ENCODE measurements at regions not wholly inside any gene's neighbourhood (a gene's known extent, or its start where the extent isn't known, plus 50 kb on each side); places are given as distances from the start of the nearest gene placed in this dataset.
"Not testable (repeated sequence)": the region's sequence is repeated elsewhere in the genome, so short reads cannot be mapped to it uniquely, and the experiment has no call there.

- H3K9me3 Mint-ChIP-seq: no peaks in the 10 kb centered on the region
- H3K27ac Mint-ChIP-seq: no peak overlapping the region
- no peaks in the 10 kb centered on the region for H3K4me1 Mint-ChIP-seq (ENCODE audit: low read depth)
- H3K27me3 Mint-ChIP-seq: no peaks in the 10 kb centered on the region
- no peak overlapping the region for H3K4me3 Mint-ChIP-seq
- no peaks in the 10 kb centered on the region for H3K36me3 Mint-ChIP-seq (ENCODE audit: low read depth)
These were observed 444.2 kb downstream of the ACTL7B start for GRCh38 chr9:108411632-108412031.

DNA sequence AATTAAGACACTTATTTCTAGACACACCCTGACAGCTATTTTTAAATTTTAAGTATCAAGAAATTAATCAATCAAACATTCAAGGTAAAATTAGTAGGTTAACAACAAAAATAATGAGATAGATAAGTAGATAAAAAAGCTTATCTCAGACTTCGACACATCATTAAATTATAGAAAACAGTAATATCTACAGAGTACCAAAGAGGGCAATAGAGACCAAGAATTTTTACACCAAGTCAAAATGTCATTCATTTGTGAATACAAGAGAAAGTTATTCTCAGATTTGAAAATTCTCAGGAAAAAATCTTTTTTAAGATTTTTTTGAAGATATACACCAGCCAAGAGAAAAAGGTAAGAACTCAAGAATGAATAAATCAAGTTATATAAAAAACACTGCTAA is 445.6 kb downstream of the ACTL7B start:
- H3K4me3 Mint-ChIP-seq: no peak overlapping the region
- H3K27me3 Mint-ChIP-seq: no peaks in the 10 kb centered on the region
- no peaks in the 10 kb centered on the region for H3K9me3 Mint-ChIP-seq
- no peaks in the 10 kb centered on the region for H3K4me1 Mint-ChIP-seq (ENCODE audit: low read depth)
- no peak overlapping the region for H3K27ac Mint-ChIP-seq
- no peaks in the 10 kb centered on the region for H3K36me3 Mint-ChIP-seq (ENCODE audit: low read depth)

DNA sequence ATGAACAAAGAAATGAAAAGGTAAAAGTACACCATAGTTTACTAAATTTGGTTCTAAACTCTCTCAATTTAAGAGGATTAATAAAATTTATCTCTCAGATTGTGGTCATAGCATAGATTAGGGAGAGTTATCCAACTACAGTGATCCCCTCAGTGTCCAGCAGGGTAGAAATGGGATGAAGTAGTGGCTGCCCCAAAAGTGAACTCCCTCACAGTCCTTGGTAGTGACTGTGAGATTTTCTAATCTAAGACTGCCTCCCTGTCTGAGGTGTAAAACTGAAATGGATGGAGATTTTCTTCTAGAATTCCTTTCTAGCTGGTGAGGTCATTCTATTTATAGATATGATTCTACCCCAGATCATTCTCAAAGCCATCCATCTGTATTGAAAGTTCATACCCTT is 455.5 kb downstream of the ACTL7B start:
- Mint-ChIP-seq H3K4me3 (no peak overlapping the region), H3K27ac (no peak overlapping the region), H3K9me3 (peaks cover 4% of the 10 kb centered on the region), H3K36me3 (ENCODE audit: low read depth) (no peaks in the 10 kb centered on the region), H3K27me3 (no peaks in the 10 kb centered on the region), H3K4me1 (ENCODE audit: low read depth) (no peaks in the 10 kb centered on the region)

GRCh38 chr9:108399851-108400250 is 455.9 kb downstream of the ACTL7B start:
- H3K9me3 Mint-ChIP-seq: peaks cover 4% of the 10 kb centered on the region
- no peaks in the 10 kb centered on the region for H3K27me3 Mint-ChIP-seq
- H3K4me3 Mint-ChIP-seq: no peak overlapping the region
- H3K36me3 Mint-ChIP-seq (ENCODE audit: low read depth): no peaks in the 10 kb centered on the region
- no peak overlapping the region for H3K27ac Mint-ChIP-seq
- no peaks in the 10 kb centered on the region for H3K4me1 Mint-ChIP-seq (ENCODE audit: low read depth)

- H3K36me3 Mint-ChIP-seq (ENCODE audit: low read depth): no peaks in the 10 kb centered on the region
- H3K4me1 Mint-ChIP-seq (ENCODE audit: low read depth): no peaks in the 10 kb centered on the region
- H3K9me3 Mint-ChIP-seq: peaks cover 4% of the 10 kb centered on the region
- no peaks in the 10 kb centered on the region for H3K27me3 Mint-ChIP-seq
- H3K27ac Mint-ChIP-seq: no peak overlapping the region
- no peak overlapping the region for H3K4me3 Mint-ChIP-seq
These were observed 458.5 kb downstream of the ACTL7B start for GRCh38 chr9:108397286-108397685.

- no peaks in the 10 kb centered on the region for H3K36me3 Mint-ChIP-seq (ENCODE audit: low read depth)
- no peak overlapping the region for H3K27ac Mint-ChIP-seq
- H3K9me3 Mint-ChIP-seq: peaks cover 4% of the 10 kb centered on the region
- H3K4me3 Mint-ChIP-seq: no peak overlapping the region
- no peaks in the 10 kb centered on the region for H3K4me1 Mint-ChIP-seq (ENCODE audit: low read depth)
- H3K27me3 Mint-ChIP-seq: no peaks in the 10 kb centered on the region
These were observed 459.2 kb downstream of the ACTL7B start for GRCh38 chr9:108396611-108397010.

DNA sequence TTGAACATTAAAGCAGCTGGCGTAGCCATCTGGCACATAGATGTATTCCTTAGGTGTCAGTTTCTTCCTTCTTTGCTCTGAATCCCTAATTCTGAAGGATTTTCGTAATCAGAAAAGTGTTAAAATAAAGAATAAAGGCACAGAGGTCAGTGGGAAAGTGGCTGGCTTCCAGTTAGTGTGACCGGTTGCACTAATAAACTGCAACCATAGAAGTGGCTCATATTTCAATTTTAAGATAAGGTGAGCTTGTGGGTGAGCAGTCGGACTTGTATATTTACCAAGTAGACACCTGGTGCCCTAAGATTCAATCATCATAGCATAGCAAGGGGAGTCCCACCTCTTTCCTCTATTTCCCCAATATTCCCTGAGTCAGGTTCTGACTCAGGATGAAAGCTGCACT is 459.6 kb downstream of the ACTL7B start:
- H3K4me3 Mint-ChIP-seq: no peak overlapping the region
- H3K4me1 Mint-ChIP-seq (ENCODE audit: low read depth): no peaks in the 10 kb centered on the region
- no peaks in the 10 kb centered on the region for H3K27me3 Mint-ChIP-seq
- no peak overlapping the region for H3K27ac Mint-ChIP-seq
- H3K9me3 Mint-ChIP-seq: peaks cover 4% of the 10 kb centered on the region
- no peaks in the 10 kb centered on the region for H3K36me3 Mint-ChIP-seq (ENCODE audit: low read depth)

DNA sequence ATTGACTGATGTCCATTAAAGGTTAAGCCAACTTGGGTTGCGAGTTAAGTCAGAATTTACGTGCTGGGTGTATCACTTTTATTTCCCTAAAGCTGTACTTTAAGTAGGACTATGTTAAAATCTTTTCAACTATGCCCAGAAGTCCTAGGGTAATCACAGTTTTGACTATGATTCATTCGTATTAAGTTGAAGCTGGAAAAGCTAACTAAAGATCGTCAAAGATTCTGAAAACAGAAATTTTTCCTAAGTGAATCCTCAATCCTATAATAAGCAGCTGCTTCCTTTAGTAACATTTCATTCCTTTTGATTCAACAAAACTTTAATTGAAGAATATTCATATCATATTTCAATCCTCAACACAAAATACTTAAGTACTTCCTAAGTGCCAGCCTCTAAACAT is 460.4 kb downstream of the ACTL7B start:
- Mint-ChIP-seq H3K9me3 (peaks cover 4% of the 10 kb centered on the region), H3K27me3 (no peaks in the 10 kb centered on the region), H3K36me3 (ENCODE audit: low read depth) (no peaks in the 10 kb centered on the region), H3K4me1 (ENCODE audit: low read depth) (no peaks in the 10 kb centered on the region), H3K4me3 (no peak overlapping the region), H3K27ac (no peak overlapping the region)

GRCh38 chr9:108394726-108395125 is 461.1 kb downstream of the ACTL7B start:
- Mint-ChIP-seq H3K4me3 (no peak overlapping the region), H3K27me3 (no peaks in the 10 kb centered on the region), H3K9me3 (peaks cover 4% of the 10 kb centered on the region), H3K4me1 (ENCODE audit: low read depth) (no peaks in the 10 kb centered on the region), H3K36me3 (ENCODE audit: low read depth) (no peaks in the 10 kb centered on the region), H3K27ac (no peak overlapping the region)

DNA sequence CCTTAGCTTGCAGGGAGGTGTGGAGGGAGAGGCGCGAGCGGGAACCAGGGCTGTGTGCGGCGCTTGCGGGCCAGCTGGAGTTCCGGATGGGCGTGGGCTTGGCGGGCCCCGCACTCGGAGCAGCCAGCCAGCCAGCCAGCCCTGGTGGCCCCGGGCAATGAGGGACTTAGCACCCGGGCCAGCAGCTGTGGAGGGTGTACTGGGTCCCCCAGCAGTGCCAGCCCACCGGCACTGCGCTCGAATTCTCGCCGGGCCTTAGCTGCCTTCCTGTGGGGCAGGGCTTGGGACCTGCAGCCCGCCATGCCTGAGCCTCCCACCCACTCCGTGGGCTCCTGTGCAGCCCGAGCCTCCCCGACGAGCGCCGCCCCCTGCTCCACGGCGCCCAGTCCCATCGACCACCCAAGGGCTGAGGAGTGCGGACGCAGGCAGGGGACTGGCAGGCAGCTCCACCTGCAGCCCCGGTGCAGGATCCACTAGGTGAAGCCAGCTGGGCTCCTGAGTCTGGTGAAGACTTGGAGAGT is 462.2 kb downstream of the ACTL7B start:
- H3K9me3 Mint-ChIP-seq; H3K36me3 Mint-ChIP-seq (ENCODE audit: low read depth); H3K4me3 Mint-ChIP-seq; H3K27ac Mint-ChIP-seq; H3K4me1 Mint-ChIP-seq (ENCODE audit: low read depth); H3K27me3 Mint-ChIP-seq: not testable (repeated sequence)

DNA sequence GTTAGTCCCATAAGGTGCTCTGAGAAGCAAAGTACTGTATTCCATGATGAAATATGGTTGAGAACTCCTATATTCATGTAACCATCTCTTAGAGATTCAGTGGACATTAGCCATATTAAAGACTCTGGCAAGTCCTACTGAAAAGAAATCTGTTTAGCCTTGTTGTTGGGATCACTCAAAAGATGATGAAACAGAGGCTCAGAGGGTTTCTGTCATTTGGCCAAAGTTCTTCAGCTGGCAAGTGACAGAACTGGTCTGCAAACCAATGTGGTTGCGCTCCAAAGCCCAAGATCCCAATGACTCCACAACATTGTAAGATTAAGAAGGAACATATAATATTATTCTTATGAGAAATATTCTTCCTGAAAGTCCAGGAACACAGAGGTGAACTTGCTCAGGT is 462.9 kb downstream of the ACTL7B start:
- Mint-ChIP-seq H3K36me3 (ENCODE audit: low read depth) (no peaks in the 10 kb centered on the region), H3K27me3 (no peaks in the 10 kb centered on the region), H3K4me3 (no peak overlapping the region), H3K4me1 (ENCODE audit: low read depth) (no peaks in the 10 kb centered on the region), H3K9me3 (no peaks in the 10 kb centered on the region), H3K27ac (no peak overlapping the region)

DNA sequence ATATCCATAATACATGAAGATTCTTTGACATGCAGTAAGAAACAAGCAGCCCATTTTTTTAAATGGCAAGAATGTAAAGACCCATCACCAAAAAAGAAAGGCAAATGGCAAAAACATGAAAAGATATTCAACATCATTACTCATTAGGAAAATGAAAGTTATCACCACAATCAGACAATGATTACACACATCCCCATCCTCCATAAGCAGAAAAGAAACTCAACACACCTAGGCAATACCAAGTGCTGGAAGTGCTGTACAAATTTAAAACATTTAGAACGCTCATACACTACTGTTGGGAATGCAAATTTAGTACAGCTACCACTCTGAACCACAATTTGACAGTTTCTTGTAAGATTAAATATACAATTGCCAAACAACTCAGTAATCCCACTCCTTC is 466.7 kb downstream of the ACTL7B start:
- Mint-ChIP-seq H3K9me3 (peaks cover 4% of the 10 kb centered on the region), H3K4me3 (no peak overlapping the region), H3K4me1 (ENCODE audit: low read depth) (no peaks in the 10 kb centered on the region), H3K27me3 (no peaks in the 10 kb centered on the region), H3K27ac (no peak overlapping the region), H3K36me3 (ENCODE audit: low read depth) (no peaks in the 10 kb centered on the region)

- Mint-ChIP-seq H3K36me3 (ENCODE audit: low read depth) (no peaks in the 10 kb centered on the region), H3K9me3 (peaks cover 4% of the 10 kb centered on the region), H3K4me1 (ENCODE audit: low read depth) (no peaks in the 10 kb centered on the region), H3K27ac (no peak overlapping the region), H3K27me3 (no peaks in the 10 kb centered on the region), H3K4me3 (no peak overlapping the region)
These were observed 468.9 kb downstream of the ACTL7B start for GRCh38 chr9:108386859-108387384.

- H3K9me3 Mint-ChIP-seq: peaks cover 8% of the 10 kb centered on the region
- no peaks in the 10 kb centered on the region for H3K27me3 Mint-ChIP-seq
- no peak overlapping the region for H3K27ac Mint-ChIP-seq
- no peaks in the 10 kb centered on the region for H3K4me1 Mint-ChIP-seq (ENCODE audit: low read depth)
- H3K4me3 Mint-ChIP-seq: no peak overlapping the region
- H3K36me3 Mint-ChIP-seq (ENCODE audit: low read depth): no peaks in the 10 kb centered on the region
These were observed 469.8 kb downstream of the ACTL7B start for GRCh38 chr9:108386032-108386431.

DNA sequence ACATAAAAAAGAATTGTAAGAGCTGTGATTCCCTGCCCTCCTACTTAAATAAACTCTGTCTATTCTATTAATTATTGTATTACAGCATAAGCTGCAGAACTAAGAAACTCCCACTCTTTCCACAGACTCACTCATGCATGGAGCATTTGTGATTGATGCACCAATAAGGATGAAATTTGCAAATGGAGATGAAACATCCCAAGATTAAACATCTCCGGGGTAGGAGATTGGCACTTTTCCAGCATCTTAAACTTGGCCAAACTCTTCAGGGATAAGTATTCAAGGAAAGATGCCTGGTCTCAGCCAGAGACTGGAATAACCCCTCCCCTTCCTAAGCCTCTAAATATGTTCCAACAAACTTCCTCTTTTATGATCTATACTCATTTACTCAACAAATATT is 472.0 kb downstream of the ACTL7B start:
- no peaks in the 10 kb centered on the region for H3K27me3 Mint-ChIP-seq
- H3K27ac Mint-ChIP-seq: no peak overlapping the region
- no peaks in the 10 kb centered on the region for H3K4me1 Mint-ChIP-seq (ENCODE audit: low read depth)
- H3K4me3 Mint-ChIP-seq: no peak overlapping the region
- H3K9me3 Mint-ChIP-seq: peaks cover 8% of the 10 kb centered on the region
- no peaks in the 10 kb centered on the region for H3K36me3 Mint-ChIP-seq (ENCODE audit: low read depth)

- Mint-ChIP-seq H3K9me3 (peaks cover 8% of the 10 kb centered on the region), H3K27ac (no peak overlapping the region), H3K4me3 (no peak overlapping the region), H3K27me3 (no peaks in the 10 kb centered on the region), H3K36me3 (ENCODE audit: low read depth) (no peaks in the 10 kb centered on the region), H3K4me1 (ENCODE audit: low read depth) (no peaks in the 10 kb centered on the region)
These were observed 473.5 kb downstream of the ACTL7B start for GRCh38 chr9:108382310-108382709.

Data from stimulated activated naive CD8-positive, alpha-beta T cell treated with anti-CD3 and anti-CD28 coated beads, Interleukin-15, Interleukin-2, amounts not matched to agents 100 ng/mL and 50 ng/mL, for 24 hours (primary cell).